GM18526 (cell line): ENCODE measurements at regions not wholly inside any gene's neighbourhood (a gene's known extent, or its start where the extent isn't known, plus 50 kb on each side); places are given as distances from the start of the nearest gene placed in this dataset.

Experiments used
- POLR2A ChIP-seq: IDR thresholded peaks from 3 replicates; pipeline ENCODE4 v1.6.1; 2011; ENCODE audit not compliant: insufficient read length; ENCODE audit errors: extremely low read depth

DNA sequence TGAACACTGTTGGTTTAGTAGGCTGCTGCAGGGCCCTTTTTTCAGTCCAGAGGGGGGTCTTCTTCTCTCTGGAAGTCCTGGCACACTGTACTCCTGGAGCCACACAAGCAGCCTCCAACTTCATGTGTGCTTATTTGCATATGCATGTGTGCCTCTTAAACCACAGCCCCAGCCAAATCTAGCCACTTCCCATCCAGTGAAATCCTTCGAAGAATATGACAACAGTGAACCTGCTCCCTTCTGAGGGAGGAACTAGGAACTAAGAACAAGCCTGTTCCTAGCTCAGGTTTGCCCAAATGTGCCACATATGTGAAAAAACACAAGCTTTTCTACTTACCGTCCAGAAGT, 348.5 kb downstream of the FOXO1 start:
- TF ChIP-seq POLR2A: no peak

GRCh38 chr13:40318366-40318765, 348.1 kb downstream of the FOXO1 start:
- no peak for TF ChIP-seq POLR2A

DNA sequence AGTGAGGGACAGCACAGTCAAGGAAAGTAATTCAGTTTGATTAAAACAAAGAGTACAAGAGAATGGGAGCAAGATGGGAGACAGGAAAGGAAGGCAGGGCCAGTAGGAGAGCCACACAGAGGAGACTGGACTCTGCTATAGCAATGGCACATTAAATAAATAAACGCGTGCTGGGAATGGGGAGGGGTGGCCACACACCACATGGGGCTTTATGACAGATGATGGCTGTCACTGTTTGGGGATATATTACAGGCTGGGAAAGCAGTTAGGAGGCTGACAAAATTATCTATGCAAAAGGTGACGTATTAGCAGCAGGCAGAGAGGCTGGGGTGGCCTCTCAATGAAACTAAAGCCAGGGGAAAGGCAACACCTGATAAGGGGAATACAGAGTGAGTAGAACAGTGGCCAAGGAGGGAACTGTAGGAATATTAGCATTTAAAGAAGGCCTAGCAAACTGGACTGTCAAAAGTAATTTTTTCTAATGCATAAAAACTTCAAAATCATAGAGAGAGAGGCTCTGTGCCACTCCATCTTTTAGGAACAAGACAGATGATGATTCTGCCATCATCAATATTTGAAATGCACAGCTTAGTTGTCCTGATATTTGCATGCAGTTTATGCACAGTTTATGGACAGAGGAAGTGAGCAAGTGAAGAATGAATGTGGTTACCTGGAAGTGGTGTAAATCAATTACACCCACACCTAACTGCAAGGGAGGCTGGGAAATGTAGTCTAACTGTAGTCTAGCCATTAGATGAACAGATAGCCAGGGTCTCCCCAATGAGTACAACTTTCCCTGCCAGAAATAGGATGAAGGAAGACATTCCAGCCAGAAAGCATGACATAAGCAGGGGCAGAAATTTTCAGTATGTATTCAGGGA, 346.5 kb downstream of the FOXO1 start:
- no peak for TF ChIP-seq POLR2A

GRCh38 chr13:40328091-40328490, 338.4 kb downstream of the FOXO1 start:
- TF ChIP-seq POLR2A: no peak

DNA sequence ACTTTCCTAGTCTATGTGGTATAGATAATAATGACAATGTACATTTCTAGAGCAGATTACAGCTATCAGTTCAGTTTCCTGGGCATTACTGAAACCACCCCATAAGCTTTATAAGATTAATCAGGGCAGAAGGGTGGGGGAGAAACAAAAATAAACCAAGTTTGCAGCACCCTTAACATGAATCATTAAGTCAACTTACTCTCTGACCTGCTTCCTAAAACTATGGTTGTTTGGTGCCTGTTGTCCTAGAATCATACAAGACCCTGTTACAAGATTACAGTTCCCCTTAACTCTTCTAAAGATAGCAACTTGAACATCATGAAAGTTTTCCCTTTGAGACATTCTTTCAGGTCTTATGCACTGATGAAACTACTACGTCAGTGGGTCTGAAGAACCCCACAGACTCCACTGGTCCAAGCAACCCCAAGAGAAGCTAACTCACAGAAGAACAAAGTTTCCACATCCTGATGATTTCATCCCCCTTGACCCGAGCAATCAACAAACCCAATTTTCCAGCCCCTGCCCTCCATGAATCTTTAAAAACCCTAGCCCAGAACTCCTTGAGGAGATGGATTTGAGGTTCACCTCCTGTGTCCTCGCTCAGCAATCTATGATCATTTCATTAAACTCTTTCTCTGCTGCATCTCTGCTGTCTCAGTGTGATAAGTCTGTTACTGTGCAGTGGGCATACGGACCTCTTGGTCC, 336.5 kb downstream of the FOXO1 start:
- TF ChIP-seq POLR2A: no peak

GRCh38 chr13:40330950-40331349, 335.5 kb downstream of the FOXO1 start:
- no peak for TF ChIP-seq POLR2A

- no peak for TF ChIP-seq POLR2A
Measured at GRCh38 chr13:40331802-40332201, 334.6 kb downstream of the FOXO1 start.

DNA sequence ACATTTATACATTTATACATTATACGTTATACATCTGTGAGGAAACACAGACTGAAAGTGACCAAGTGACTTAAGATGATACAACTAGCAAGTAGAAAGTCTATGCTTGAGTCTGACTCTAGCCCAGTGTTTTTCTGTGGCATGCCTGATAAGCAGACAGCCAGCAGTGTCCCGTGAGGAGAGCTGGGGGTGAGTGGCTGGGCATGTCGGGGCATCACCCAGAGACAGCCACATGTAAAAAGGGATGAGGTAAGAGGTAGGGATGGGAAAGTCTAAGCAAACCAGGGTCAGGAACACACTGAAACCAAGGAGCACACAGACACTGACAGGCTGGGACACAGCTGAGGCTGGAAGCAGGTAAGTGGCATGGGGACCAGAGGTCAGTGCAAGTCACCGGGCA, 333.2 kb downstream of the FOXO1 start:
- TF ChIP-seq POLR2A: no peak

GRCh38 chr13:40334031-40334430, 332.4 kb downstream of the FOXO1 start:
- TF ChIP-seq POLR2A: no peak

GRCh38 chr13:40334616-40335015, 331.8 kb downstream of the FOXO1 start:
- no peak for TF ChIP-seq POLR2A

DNA sequence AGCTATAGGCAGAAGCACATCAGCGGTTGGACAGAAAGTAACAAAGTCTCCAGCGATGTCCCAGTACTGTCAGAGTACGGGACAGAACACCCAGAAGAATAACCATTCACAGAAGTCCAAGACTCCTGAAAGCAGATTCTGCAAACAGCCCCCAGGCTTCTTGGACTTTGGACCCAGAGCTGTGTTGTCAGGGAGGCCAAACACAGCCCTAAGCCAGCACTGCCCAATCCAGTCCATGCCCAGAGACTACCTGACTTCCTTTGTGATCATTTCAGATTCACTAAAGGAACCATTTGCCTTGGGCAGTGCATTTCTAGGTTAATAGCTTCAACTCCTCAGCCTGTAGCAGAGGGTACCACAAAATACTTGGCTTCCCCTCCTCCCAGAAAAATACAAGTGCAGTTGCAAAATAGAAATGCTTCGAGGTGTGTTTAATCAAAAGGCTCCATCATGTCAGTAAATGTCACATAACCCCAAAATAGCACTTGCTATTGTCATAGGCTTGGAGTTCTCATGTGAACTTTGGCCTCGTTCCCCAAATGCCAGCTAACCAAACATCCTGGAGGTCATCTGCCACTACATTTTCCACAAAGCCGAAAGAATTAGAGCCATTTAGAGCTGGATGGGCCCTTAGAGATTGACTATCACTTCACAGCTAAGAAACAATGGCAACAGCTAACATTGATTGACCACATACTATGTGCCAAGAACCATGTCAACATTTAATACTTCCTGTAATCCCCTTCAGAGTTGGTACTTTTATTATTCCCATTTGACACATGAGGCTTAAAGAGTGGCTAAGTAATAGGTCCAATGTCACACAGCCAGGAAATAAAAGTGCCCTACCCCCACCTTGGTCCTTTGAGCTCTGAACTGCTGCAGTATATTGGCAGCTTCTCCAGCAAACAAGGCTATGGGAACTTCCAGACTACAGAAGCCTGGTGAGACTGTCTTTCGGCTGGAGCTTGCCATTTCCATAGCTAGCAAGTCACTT, 329.9 kb downstream of the FOXO1 start:
- no peak for TF ChIP-seq POLR2A

GRCh38 chr13:40337651-40338050, 328.8 kb downstream of the FOXO1 start:
- TF ChIP-seq POLR2A: no peak

DNA sequence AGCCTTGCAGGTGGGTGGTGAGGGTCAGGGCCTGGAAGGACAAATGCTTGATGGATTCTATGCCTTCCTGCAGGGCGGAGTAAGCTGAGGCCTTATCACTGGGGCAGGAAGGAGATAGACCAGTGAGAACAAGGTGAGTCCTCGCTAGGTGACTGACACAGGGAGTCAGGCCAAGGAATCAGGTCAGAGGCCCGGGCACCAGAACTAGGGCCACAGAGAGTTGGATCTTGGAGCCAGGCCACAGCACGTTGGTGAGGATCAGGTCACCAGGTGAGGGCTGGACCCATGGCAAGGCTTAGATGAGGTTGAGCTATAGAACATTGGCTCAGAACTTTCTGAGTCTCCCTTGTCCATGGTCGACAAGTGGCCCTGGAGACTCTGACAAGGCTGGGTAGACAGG, 328.2 kb downstream of the FOXO1 start:
- TF ChIP-seq POLR2A: no peak

- no peak for TF ChIP-seq POLR2A
Measured at GRCh38 chr13:40340368-40341095, 325.9 kb downstream of the FOXO1 start.

DNA sequence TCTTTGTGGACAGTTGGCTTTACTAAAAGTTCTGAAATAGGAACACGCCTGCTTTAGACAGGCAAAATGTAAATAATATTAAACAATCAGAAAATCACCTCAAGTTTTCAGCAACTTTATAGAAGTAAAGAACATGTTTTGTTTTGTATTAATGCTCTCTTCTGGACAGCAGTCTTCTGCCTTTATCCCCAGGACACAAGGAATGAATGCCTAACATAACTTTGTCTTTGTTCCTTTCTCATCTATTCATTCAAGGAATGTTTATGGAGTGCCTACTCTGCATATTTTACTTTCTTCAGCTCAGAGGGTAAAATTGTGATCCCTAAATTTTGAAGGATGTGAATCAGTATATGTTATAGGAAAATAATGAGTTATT, 325.4 kb downstream of the FOXO1 start:
- TF ChIP-seq POLR2A: no peak
